Caco-2 (cell line): ENCODE measurements at regions not wholly inside any gene's neighbourhood (a gene's known extent, or its start where the extent isn't known, plus 50 kb on each side); places are given as distances from the start of the nearest gene placed in this dataset.

ENCODE experiments used
- BruUV-seq: library from RNA; stranded (reverse); fragments of 400-500 nt; replicated peaks from 2 replicates; lab custom pipeline; 2021; lab: Mats Ljungman, UMichigan
- CTCF ChIA-PET: fragments of 300-600 bp; sonication (Branson Sonifier 250); formaldehyde crosslinking; loops from one replicate; lab custom pipeline; 2022; ENCODE audit warnings: antibody characterized with exemption; lab: Charles Lee
- POLR2A ChIA-PET: fragments of 300-600 bp; sonication (Branson Sonifier 250); formaldehyde crosslinking; loops from one replicate; lab custom pipeline; 2022; ENCODE audit warnings: antibody characterized with exemption; lab: Charles Lee
- DNase-seq, 2 experiments: peaks; one replicate each; pipeline versions ENCODE4 v3.0.0 to v3.0.0-alpha.2; 2020 to 2022
- H3K27me3 ChIP-seq: replicated peaks from 2 replicates; pipeline ENCODE4 v1.6.0; 2011; ENCODE audit warnings: low read length; ENCODE audit not compliant: control insufficient read depth, insufficient read depth
- H3K36me3 ChIP-seq: 2 replicates; pipeline ENCODE4 v1.5.1; 2011; ENCODE audit warnings: low read length; ENCODE audit not compliant: control insufficient read depth, insufficient read depth
- H3K4me1 ChIP-seq: fragments of 250-450 bp; sonication (Bioruptor Pico); 2 replicates; pipeline ENCODE4 v1.5.1; 2020; ENCODE audit warnings: mild to moderate bottlenecking
- H3K4me3 ChIP-seq: 2 replicates; pipeline ENCODE4 v1.5.1; 2011; ENCODE audit warnings: low read depth, mild to moderate bottlenecking, control low read depth, low read length
- H3K9me3 ChIP-seq: fragments of 250-450 bp; sonication (Bioruptor Pico); 2 replicates; pipeline ENCODE4 v1.5.1; 2020; ENCODE audit warnings: mild to moderate bottlenecking, moderate library complexity
- H3K27ac Mint-ChIP-seq: one replicate; pipeline ENCODE4 v1.8.0; 2022; ENCODE audit warnings: mixed read lengths; ENCODE audit not compliant: unreplicated experiment
- H3K27me3 Mint-ChIP-seq: one replicate; pipeline ENCODE4 v1.8.0; 2022; ENCODE audit warnings: mixed read lengths; ENCODE audit not compliant: insufficient read depth, unreplicated experiment
- H3K36me3 Mint-ChIP-seq: one replicate; pipeline ENCODE4 v1.8.0; 2022; ENCODE audit warnings: mild to moderate bottlenecking, mixed read lengths; ENCODE audit not compliant: insufficient read depth, unreplicated experiment
- H3K4me1 Mint-ChIP-seq: one replicate; pipeline ENCODE4 v1.8.0; 2022; ENCODE audit warnings: low read depth, mixed read lengths; ENCODE audit not compliant: unreplicated experiment
- H3K4me3 Mint-ChIP-seq: one replicate; pipeline ENCODE4 v1.8.0; 2022; ENCODE audit warnings: mild to moderate bottlenecking, moderate library complexity, mixed read lengths; ENCODE audit not compliant: unreplicated experiment
- H3K9me3 Mint-ChIP-seq: one replicate; pipeline ENCODE4 v1.8.0; 2022; ENCODE audit warnings: mixed read lengths; ENCODE audit not compliant: unreplicated experiment
- CTCF ChIP-seq, 2 experiments: fragments of 200-600 bp in 1 of 2; IDR thresholded peaks; 1 replicate in 1 of 2; 2 replicates in 1 of 2; pipeline versions ENCODE4 v1.5.1 to v1.8.0; 2011 to 2022; ENCODE audit warnings: antibody characterized with exemption in 1 of 2, control low read depth in 1 of 2, inconsistent platforms in 1 of 2, low read depth in 1 of 2, low read length in 1 of 2, mild to moderate bottlenecking in 1 of 2, moderate library complexity in 1 of 2; ENCODE audit not compliant: insufficient read depth in 1 of 2, severe bottlenecking in 1 of 2, unreplicated experiment in 1 of 2
- intact Hi-C: fragments of 100-400 bp; cut with micrococcal nuclease; formaldehyde crosslinking; loops from one replicate; pipeline ENCODE4 v1.10.0; 2022; ENCODE audit not compliant: unreplicated experiment

GRCh38 chr11:134485316-134485715 lies 73.3 kb upstream of the B3GAT1 start:
- CTCF ChIA-PET: no interaction called here
- no peaks in the 10 kb centered on the region for H3K36me3 Mint-ChIP-seq
- H3K27ac Mint-ChIP-seq: no peak overlapping the region

GRCh38 chr11:134483857-134484256 lies 71.8 kb upstream of the B3GAT1 start:
- CTCF ChIA-PET: no interaction called here
- Histone ChIP-seq H3K27me3 (no peaks in the 10 kb centered on the region), H3K4me1 (no peaks in the 10 kb centered on the region), H3K36me3 (no peaks in the 10 kb centered on the region), H3K4me3 (no peak overlapping the region), H3K9me3 (0 out of 2 replicates have a peak, but pooled peaks cover 2% of the 10 kb centered on the region)
- POLR2A ChIA-PET: no interaction called here
- Mint-ChIP-seq H3K27me3 (peaks cover 22% of the 10 kb centered on the region), H3K36me3 (no peaks in the 10 kb centered on the region), H3K9me3 (no peaks in the 10 kb centered on the region), H3K4me1 (no peaks in the 10 kb centered on the region), H3K27ac (no peak overlapping the region), H3K4me3 (no peak overlapping the region)
- BruUV-seq: no TSS peak
- TF ChIP-seq CTCF (IDR thresholded peaks at IDR 0.05; ENCODE audit: insufficient read depth in 1 of 2, low read depth in 1 of 2, low read length in 1 of 2, severe bottlenecking in 1 of 2, unreplicated experiment in 1 of 2): no peak
- intact Hi-C loops: no loop called here
- no peak for DNase-seq

More at GRCh38 chr11:134485316-134485715, 73.3 kb upstream of the B3GAT1 start:
- no peak for DNase-seq
- no peaks in the 10 kb centered on the region for H3K36me3 ChIP-seq
- H3K4me3 Mint-ChIP-seq: no peak overlapping the region
- H3K4me1 ChIP-seq: no peaks in the 10 kb centered on the region
- POLR2A ChIA-PET: no interaction called here
- intact Hi-C loops: no loop called here
- peaks cover 27% of the 10 kb centered on the region for H3K27me3 Mint-ChIP-seq
- TF ChIP-seq CTCF (IDR thresholded peaks at IDR 0.05; ENCODE audit: insufficient read depth in 1 of 2, low read depth in 1 of 2, low read length in 1 of 2, severe bottlenecking in 1 of 2, unreplicated experiment in 1 of 2): no peak
- 0 out of 2 replicates have a peak, but pooled peaks cover 2% of the 10 kb centered on the region for H3K9me3 ChIP-seq
- BruUV-seq: no TSS peak
- no peaks in the 10 kb centered on the region for H3K27me3 ChIP-seq
- no peaks in the 10 kb centered on the region for H3K4me1 Mint-ChIP-seq
- no peak overlapping the region for H3K4me3 ChIP-seq
- no peaks in the 10 kb centered on the region for H3K9me3 Mint-ChIP-seq

- H3K36me3 Mint-ChIP-seq: no peaks in the 10 kb centered on the region
- intact Hi-C loops: no loop called here
- Histone ChIP-seq H3K27me3 (no peaks in the 10 kb centered on the region), H3K9me3 (0 out of 2 replicates have a peak, but pooled peaks cover 2% of the 10 kb centered on the region), H3K4me1 (no peaks in the 10 kb centered on the region), H3K4me3 (no peak overlapping the region), H3K36me3 (no peaks in the 10 kb centered on the region)
- BruUV-seq: no TSS peak
- no peak overlapping the region for H3K4me3 Mint-ChIP-seq
- no peak for DNase-seq
- peaks cover 21% of the 10 kb centered on the region for H3K27me3 Mint-ChIP-seq
- H3K27ac Mint-ChIP-seq: no peak overlapping the region
- no peaks in the 10 kb centered on the region for H3K9me3 Mint-ChIP-seq
- H3K4me1 Mint-ChIP-seq: no peaks in the 10 kb centered on the region
- TF ChIP-seq CTCF (IDR thresholded peaks at IDR 0.05; ENCODE audit: insufficient read depth in 1 of 2, low read depth in 1 of 2, low read length in 1 of 2, severe bottlenecking in 1 of 2, unreplicated experiment in 1 of 2): no peak
- ChIA-PET POLR2A (no interaction called here), CTCF (no interaction called here)
Observed at GRCh38 chr11:134483291-134483690, 71.2 kb upstream of the B3GAT1 start.
